HCT116 (cell line): ENCODE measurements at regions not wholly inside any gene's neighbourhood (a gene's known extent, or its start where the extent isn't known, plus 50 kb on each side); places are given as distances from the start of the nearest gene placed in this dataset.

ENCODE experiments used
- ATAC-seq: fragments of 200-7000 bp; cut with Tn5 transposase; 2 replicates; pipeline ENCODE4 v1.9.1; 2020; ENCODE audit warnings: mild to moderate bottlenecking, moderate library complexity
- BruUV-seq: library from RNA; stranded (reverse); fragments of 400-500 nt; replicated peaks from 2 replicates; lab custom pipeline; 2021; lab: Mats Ljungman, UMichigan
- CTCF ChIA-PET: fragments of 300-600 bp; sonication (Branson Sonifier 250); formaldehyde crosslinking; loops from one replicate; lab custom pipeline; 2021; ENCODE audit warnings: antibody characterized with exemption; lab: Charles Lee
- POLR2A ChIA-PET: fragments of 300-600, 350-600 bp; sonication (Branson Sonifier 250); formaldehyde crosslinking; loops from one replicate; lab custom pipeline; 2021; ENCODE audit warnings: antibody characterized with exemption; lab: Charles Lee
- RAD21 ChIA-PET, 2 experiments: fragments of 300-600 bp; sonication (Branson Sonifier 250); formaldehyde crosslinking; loops; one replicate each; lab custom pipeline; 2023; ENCODE audit warnings: low total read pairs in 2 of 2; ENCODE audit not compliant: uncharacterized antibody in 2 of 2, unreplicated experiment in 2 of 2, low non-redundant PET in 1 of 2; lab: Charles Lee
- DNase-seq: peaks from one replicate; pipeline ENCODE4 v3.0.0-alpha.2; 2010; ENCODE audit warnings: low read depth, low spot score
- H2AFZ ChIP-seq: fragments of 200-600 bp; shearing (Covaris generic), sonication (generic); 2 replicates; pipeline ENCODE4 v1.6.1; 2017; ENCODE audit warnings: low read depth, mixed run types, mixed read lengths, antibody characterized with exemption, low read length; ENCODE audit not compliant: poor library complexity, severe bottlenecking
- H3K27ac ChIP-seq: 2 replicates; pipeline ENCODE4 v1.5.1; 2012; ENCODE audit warnings: low read depth, low read length
- H3K27me3 ChIP-seq: fragments of 200-600 bp; sonication (generic); 2 replicates; pipeline ENCODE4 v1.6.1; 2016; ENCODE audit warnings: mixed run types, low read length, mixed read lengths; ENCODE audit not compliant: insufficient read depth
- H3K36me3 ChIP-seq, 2 experiments: fragments of 200-500 bp in 1 of 2; fragments of 200-600 bp in 1 of 2; sonication (Bioruptor generic) in 1 of 2; sonication (generic) in 1 of 2; 2 replicates each; pipeline versions ENCODE4 v1.5.1 to v1.6.1; 2014 to 2016; ENCODE audit warnings: low read length in 2 of 2, inconsistent platforms in 1 of 2, mixed read lengths in 1 of 2, mixed run types in 1 of 2; ENCODE audit not compliant: insufficient read depth in 2 of 2, control insufficient read depth in 1 of 2
- H3K4me1 ChIP-seq, 2 experiments: fragments of 200-600 bp in 1 of 2; sonication (generic) in 1 of 2; 2 replicates each; pipeline versions ENCODE4 v1.5.1 to v1.6.1; 2012 to 2017; ENCODE audit warnings: low read length in 2 of 2, inconsistent platforms in 1 of 2, mild to moderate bottlenecking in 1 of 2, mixed read lengths in 1 of 2, mixed run types in 1 of 2, moderate library complexity in 1 of 2; ENCODE audit not compliant: insufficient read depth in 2 of 2, control insufficient read depth in 1 of 2
- H3K4me2 ChIP-seq: fragments of 200-600 bp; sonication (generic); 2 replicates; pipeline ENCODE4 v1.6.1; 2017; ENCODE audit warnings: mixed run types, low read length, mixed read lengths
- H3K4me3 ChIP-seq, 2 experiments: fragments of 200-600 bp in 1 of 2; sonication (generic) in 1 of 2; replicated peaks in 1 of 2; 2 replicates each; pipeline ENCODE4 v1.5.1; 2011 to 2016; ENCODE audit warnings: low read length in 2 of 2, control low read depth in 1 of 2, low read depth in 1 of 2, mild to moderate bottlenecking in 1 of 2, mixed read lengths in 1 of 2, mixed run types in 1 of 2
- H3K79me2 ChIP-seq: fragments of 200-600 bp; sonication (generic); 2 replicates; pipeline ENCODE4 v1.6.1; 2017; ENCODE audit warnings: mild to moderate bottlenecking, mixed run types, low read length, moderate library complexity, mixed read lengths; ENCODE audit not compliant: insufficient read depth
- H3K9ac ChIP-seq: fragments of 200-600 bp; sonication (generic); 2 replicates; pipeline ENCODE4 v1.6.1; 2016; ENCODE audit warnings: low read length, mixed read lengths
- H3K9me2 ChIP-seq: fragments of 200-600 bp; sonication (generic), shearing (Covaris generic); 2 replicates; pipeline ENCODE4 v1.6.1; 2017; ENCODE audit warnings: mixed run types, mild to moderate bottlenecking, moderate library complexity; ENCODE audit not compliant: insufficient read depth
- H3K9me3 ChIP-seq, 2 experiments: fragments of 200-500 bp in 1 of 2; fragments of 200-600 bp in 1 of 2; sonication (Bioruptor generic) in 1 of 2; sonication (generic) in 1 of 2; 2 replicates each; pipeline ENCODE4 v1.6.1; 2014 to 2017; ENCODE audit warnings: low read length in 2 of 2, mixed read lengths in 2 of 2, inconsistent platforms in 1 of 2, low read depth in 1 of 2, mild to moderate bottlenecking in 1 of 2, mixed run types in 1 of 2, moderate library complexity in 1 of 2; ENCODE audit not compliant: control insufficient read depth in 1 of 2, insufficient read depth in 1 of 2
- H4K20me1 ChIP-seq: fragments of 200-600 bp; sonication (generic), shearing (Covaris generic); 2 replicates; pipeline ENCODE4 v1.6.1; 2017; ENCODE audit warnings: mixed run types, mild to moderate bottlenecking, moderate library complexity; ENCODE audit not compliant: insufficient read depth
- CBX3 ChIP-seq: IDR thresholded peaks from 2 replicates; pipeline ENCODE4 v1.6.1; 2012; ENCODE audit warnings: low read depth
- CEBPB ChIP-seq: IDR thresholded peaks from 2 replicates; pipeline ENCODE4 v1.6.1; 2012; ENCODE audit warnings: low read depth
- EGR1 ChIP-seq: IDR thresholded peaks from 2 replicates; pipeline ENCODE4 v1.6.1; 2012; ENCODE audit warnings: low read depth
- ELF1 ChIP-seq: IDR thresholded peaks from 2 replicates; pipeline ENCODE4 v1.6.1; 2012; ENCODE audit warnings: low read depth, borderline replicate concordance
- EZH2phosphoT487 ChIP-seq: fragments of 200-600 bp; IDR thresholded peaks from 2 replicates; pipeline ENCODE4 v1.6.1; 2018; ENCODE audit warnings: antibody characterized with exemption, borderline replicate concordance
- FOSL1 ChIP-seq: IDR thresholded peaks from 2 replicates; pipeline ENCODE4 v1.6.1; 2012; ENCODE audit warnings: low read depth
- POLR2A ChIP-seq: IDR thresholded peaks from 2 replicates; pipeline ENCODE4 v1.7.0; 2011; ENCODE audit warnings: borderline replicate concordance; ENCODE audit not compliant: insufficient read depth, insufficient read length; ENCODE audit errors: extremely low read depth
- POLR2AphosphoS5 ChIP-seq: IDR thresholded peaks from 2 replicates; pipeline ENCODE4 v1.6.1; 2011; ENCODE audit warnings: mild to moderate bottlenecking, low read depth, low read length, moderate library complexity
- RAD21 ChIP-seq: IDR thresholded peaks from 2 replicates; pipeline ENCODE4 v1.6.1; 2012; ENCODE audit warnings: low read depth, mild to moderate bottlenecking
- SRF ChIP-seq: IDR thresholded peaks from 2 replicates; pipeline ENCODE4 v1.6.1; 2012; ENCODE audit warnings: low read depth
- TCF7L2 ChIP-seq: IDR thresholded peaks from 2 replicates; pipeline ENCODE4 v1.7.0; 2011; ENCODE audit warnings: borderline replicate concordance, inconsistent platforms; ENCODE audit not compliant: insufficient read depth, insufficient read length; ENCODE audit errors: extremely low read depth
- YY1 ChIP-seq: IDR thresholded peaks from 2 replicates; pipeline ENCODE4 v1.6.1; 2011; ENCODE audit warnings: low read length, low read depth, moderate library complexity, mild to moderate bottlenecking; ENCODE audit not compliant: insufficient replicate concordance; ENCODE audit errors: extremely low read depth
- ZFX ChIP-seq: fragments of 450-650 bp; IDR thresholded peaks from 2 replicates; pipeline ENCODE4 v1.6.1; 2017
- intact Hi-C: fragments of 100-400 bp; cut with micrococcal nuclease; formaldehyde crosslinking; loops from 2 replicates; pipeline ENCODE4 v1.10.0; 2022
- TF ChIP-seq, protein P1 (sequence below): IDR thresholded peaks from 2 replicates; pipeline ENCODE4 v1.6.1; 2012
- TF ChIP-seq, protein P2 (sequence below): IDR thresholded peaks from 2 replicates; pipeline ENCODE4 v1.6.1; 2011; ENCODE audit warnings: mild to moderate bottlenecking, low read length, moderate library complexity; ENCODE audit not compliant: insufficient replicate concordance; ENCODE audit errors: extremely low read depth

DNA sequence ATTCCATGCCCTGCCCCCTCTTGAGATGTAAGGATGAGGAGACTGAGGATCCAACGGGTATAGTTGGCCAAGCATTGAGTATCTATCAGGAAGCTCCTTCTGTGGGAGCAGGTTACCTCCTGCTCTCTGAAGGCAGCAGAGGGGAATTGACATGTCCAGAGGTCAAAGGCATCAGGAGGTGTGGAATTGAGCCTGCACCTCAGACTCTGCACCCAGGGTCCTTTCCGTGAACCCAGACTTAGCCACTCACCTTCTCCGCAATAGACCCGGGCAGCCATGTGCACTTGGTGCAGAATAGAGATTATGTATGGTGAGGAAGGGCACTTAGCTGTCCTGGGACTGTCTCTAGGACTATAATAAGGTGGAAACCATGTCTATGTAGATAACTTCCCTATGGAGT lies 399.0 kb upstream of the TPM1 start:
- CTCF ChIA-PET: no interaction called here
- intact Hi-C loops: loop anchor here (10.0 kb wide), 1 partner anchor 159 kb away; no protein-coding TSS in a partner anchor
- no peaks in the 10 kb centered on the region for H3K9me2 ChIP-seq
- BruUV-seq: no TSS peak
- H3K79me2 ChIP-seq: no peaks in the 10 kb centered on the region
- H3K4me3 ChIP-seq: no peak overlapping the region
- no peak for TF ChIP-seq EZH2phosphoT487
- TF ChIP-seq ZFX: no peak
- TF ChIP-seq SRF: no peak
- TF ChIP-seq TCF7L2: no peak
- TF ChIP-seq, protein P1, sequence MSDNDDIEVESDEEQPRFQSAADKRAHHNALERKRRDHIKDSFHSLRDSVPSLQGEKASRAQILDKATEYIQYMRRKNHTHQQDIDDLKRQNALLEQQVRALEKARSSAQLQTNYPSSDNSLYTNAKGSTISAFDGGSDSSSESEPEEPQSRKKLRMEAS: no peak
- no peak for TF ChIP-seq POLR2A
- TF ChIP-seq YY1: no peak
- no peak for TF ChIP-seq ELF1
- no peak for TF ChIP-seq EGR1
- TF ChIP-seq CBX3: no peak
- TF ChIP-seq RAD21: no peak
- TF ChIP-seq, protein P2, sequence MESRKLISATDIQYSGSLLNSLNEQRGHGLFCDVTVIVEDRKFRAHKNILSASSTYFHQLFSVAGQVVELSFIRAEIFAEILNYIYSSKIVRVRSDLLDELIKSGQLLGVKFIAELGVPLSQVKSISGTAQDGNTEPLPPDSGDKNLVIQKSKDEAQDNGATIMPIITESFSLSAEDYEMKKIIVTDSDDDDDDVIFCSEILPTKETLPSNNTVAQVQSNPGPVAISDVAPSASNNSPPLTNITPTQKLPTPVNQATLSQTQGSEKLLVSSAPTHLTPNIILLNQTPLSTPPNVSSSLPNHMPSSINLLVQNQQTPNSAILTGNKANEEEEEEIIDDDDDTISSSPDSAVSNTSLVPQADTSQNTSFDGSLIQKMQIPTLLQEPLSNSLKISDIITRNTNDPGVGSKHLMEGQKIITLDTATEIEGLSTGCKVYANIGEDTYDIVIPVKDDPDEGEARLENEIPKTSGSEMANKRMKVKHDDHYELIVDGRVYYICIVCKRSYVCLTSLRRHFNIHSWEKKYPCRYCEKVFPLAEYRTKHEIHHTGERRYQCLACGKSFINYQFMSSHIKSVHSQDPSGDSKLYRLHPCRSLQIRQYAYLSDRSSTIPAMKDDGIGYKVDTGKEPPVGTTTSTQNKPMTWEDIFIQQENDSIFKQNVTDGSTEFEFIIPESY: no peak
- TF ChIP-seq FOSL1: no peak
- TF ChIP-seq POLR2AphosphoS5: no peak
- no peak for TF ChIP-seq CEBPB
- ATAC-seq (no peak), DNase-seq (no peak)
- H3K4me1 ChIP-seq: peaks cover 12 to 19% of the 10 kb centered on the region in 2 experiments
- H3K27ac ChIP-seq: no peak overlapping the region
- no peaks in the 10 kb centered on the region for H3K27me3 ChIP-seq
- no peak overlapping the region for H3K4me2 ChIP-seq
- POLR2A ChIA-PET: no interaction called here
- no peak overlapping the region for H3K9ac ChIP-seq
- H3K36me3 ChIP-seq: no peaks in the 10 kb centered on the region
- RAD21 ChIA-PET: no interaction called here
- no peaks in the 10 kb centered on the region for H3K9me3 ChIP-seq
- H4K20me1 ChIP-seq: no peaks in the 10 kb centered on the region
- H2AFZ ChIP-seq: no peak overlapping the region
